Smooth muscle cell (in vitro differentiated cells): ENCODE measurements at regions not wholly inside any gene's neighbourhood (a gene's known extent, or its start where the extent isn't known, plus 50 kb on each side); places are given as distances from the start of the nearest gene placed in this dataset.

Experiments used
- DNase-seq: peaks from one replicate; lab custom pipeline; 2025; ENCODE audit not compliant: unreplicated experiment; lab: John Stamatoyannopoulos, UW
- H2AFZ ChIP-seq: fragments of 200-600 bp; sonication (generic); 2 replicates; pipeline ENCODE4 v1.6.0; 2016; ENCODE audit warnings: antibody characterized with exemption, low read depth, mild to moderate bottlenecking
- H3F3A ChIP-seq: fragments of 200-600 bp; sonication (generic); 2 replicates; pipeline ENCODE4 v1.6.0; 2017; ENCODE audit warnings: antibody characterized with exemption, low read depth
- H3K27ac ChIP-seq: fragments of 200-600 bp; sonication (generic); 2 replicates; pipeline ENCODE4 v1.5.1; 2016; ENCODE audit warnings: low read depth, mild to moderate bottlenecking
- H3K27me3 ChIP-seq: fragments of 200-600 bp; sonication (generic); 2 replicates; pipeline ENCODE4 v1.6.1; 2016; ENCODE audit warnings: low read depth, mild to moderate bottlenecking
- H3K36me3 ChIP-seq: fragments of 200-600 bp; sonication (generic); 2 replicates; pipeline ENCODE4 v1.5.1; 2016; ENCODE audit warnings: low read depth
- H3K4me1 ChIP-seq: fragments of 200-600 bp; sonication (generic); 2 replicates; pipeline ENCODE4 v1.5.1; 2016; ENCODE audit warnings: low read depth
- H3K4me2 ChIP-seq: fragments of 200-600 bp; sonication (generic); 2 replicates; pipeline ENCODE4 v1.6.0; 2016; ENCODE audit warnings: mild to moderate bottlenecking
- H3K4me3 ChIP-seq: fragments of 200-600 bp; sonication (generic); 2 replicates; pipeline ENCODE4 v1.5.1; 2016; ENCODE audit warnings: mild to moderate bottlenecking
- H3K79me2 ChIP-seq: fragments of 200-600 bp; sonication (generic); 2 replicates; pipeline ENCODE4 v1.6.0; 2016; ENCODE audit warnings: low read depth, mild to moderate bottlenecking
- H3K9ac ChIP-seq: fragments of 200-600 bp; sonication (generic); 2 replicates; pipeline ENCODE4 v1.6.0; 2016; ENCODE audit warnings: low read depth
- H3K9me3 ChIP-seq: fragments of 200-600 bp; sonication (generic); replicated peaks from 2 replicates; pipeline ENCODE4 v1.5.1; 2016; ENCODE audit warnings: low read depth
- H4K20me1 ChIP-seq: fragments of 200-600 bp; sonication (generic); 2 replicates; pipeline ENCODE4 v1.6.0; 2016; ENCODE audit warnings: low read depth
- CTCF ChIP-seq: fragments of 200-600 bp; sonication (generic); IDR thresholded peaks from 2 replicates; pipeline ENCODE4 v1.5.1; 2017; ENCODE audit warnings: borderline replicate concordance, mild to moderate bottlenecking, antibody characterized with exemption; ENCODE audit not compliant: insufficient read depth, poor library complexity, severe bottlenecking
- WGBS: methylation state at CpG from one replicate; pipeline ENCODE4 v1.1.7; 2016; ENCODE audit warnings: low lambda C conversion rate; 5-methylcytosine and 5-hydroxymethylcytosine counted together

- Histone ChIP-seq H3K36me3 (no peaks in the 10 kb centered on the region), H4K20me1 (no peaks in the 10 kb centered on the region), H3K9me3 (no peaks in the 10 kb centered on the region), H3K9ac (no peak overlapping the region), H3K79me2 (no peaks in the 10 kb centered on the region), H2AFZ (no peak overlapping the region), H3F3A (no peaks in the 10 kb centered on the region), H3K27ac (no peak overlapping the region), H3K4me1 (no peaks in the 10 kb centered on the region), H3K27me3 (no peaks in the 10 kb centered on the region), H3K4me3 (no peak overlapping the region), H3K4me2 (no peak overlapping the region)
- no peak for TF ChIP-seq CTCF
- 80% methylated on average over 17 of the region's 17 CpGs for WGBS
- DNase-seq, result no peak
Observed at GRCh38 chr12:111093428-111094142, 173.2 kb upstream of the MYL2 start.

GRCh38 chr12:111091051-111091450, 170.7 kb upstream of the MYL2 start:
- no peaks in the 10 kb centered on the region for H3K79me2 ChIP-seq
- H3K4me1 ChIP-seq, result no peaks in the 10 kb centered on the region
- H3K36me3 ChIP-seq, result no peaks in the 10 kb centered on the region
- no peak overlapping the region for H3K27ac ChIP-seq
- H3K9me3 ChIP-seq, result no peaks in the 10 kb centered on the region
- WGBS, result 97% methylated on average over 11 of the region's 11 CpGs
- H3F3A ChIP-seq, result no peaks in the 10 kb centered on the region
- DNase-seq, result no peak
- no peaks in the 10 kb centered on the region for H4K20me1 ChIP-seq
- no peaks in the 10 kb centered on the region for H3K27me3 ChIP-seq
- no peak overlapping the region for H3K4me3 ChIP-seq
- no peak overlapping the region for H2AFZ ChIP-seq
- TF ChIP-seq CTCF, result no peak
- H3K9ac ChIP-seq, result no peak overlapping the region
- H3K4me2 ChIP-seq, result no peak overlapping the region

- H3K36me3 ChIP-seq, result no peaks in the 10 kb centered on the region
- no peaks in the 10 kb centered on the region for H3F3A ChIP-seq
- H3K79me2 ChIP-seq, result no peaks in the 10 kb centered on the region
- H3K27ac ChIP-seq, result no peak overlapping the region
- no peaks in the 10 kb centered on the region for H4K20me1 ChIP-seq
- no peaks in the 10 kb centered on the region for H3K4me1 ChIP-seq
- no peak overlapping the region for H3K4me2 ChIP-seq
- peaks cover under 1% of the 10 kb centered on the region for H3K27me3 ChIP-seq
- no peak overlapping the region for H3K9ac ChIP-seq
- no peak for TF ChIP-seq CTCF
- no peak for DNase-seq
- H3K4me3 ChIP-seq, result no peak overlapping the region
- WGBS, result 84% methylated on average over 1 of the region's 1 CpG
- no peak overlapping the region for H2AFZ ChIP-seq
- H3K9me3 ChIP-seq, result no peaks in the 10 kb centered on the region
Observed at GRCh38 chr12:111089616-111090015, 169.2 kb upstream of the MYL2 start.

- Histone ChIP-seq H3K4me2 (no peak overlapping the region), H3K9me3 (no peaks in the 10 kb centered on the region), H3K9ac (no peak overlapping the region), H2AFZ (no peak overlapping the region), H3K36me3 (no peaks in the 10 kb centered on the region), H3F3A (no peaks in the 10 kb centered on the region), H4K20me1 (no peaks in the 10 kb centered on the region), H3K4me1 (no peaks in the 10 kb centered on the region), H3K27ac (no peak overlapping the region), H3K4me3 (no peak overlapping the region), H3K27me3 (peaks cover 12% of the 10 kb centered on the region), H3K79me2 (no peaks in the 10 kb centered on the region)
- WGBS, result 82% methylated on average over 9 of the region's 9 CpGs
- no peak for TF ChIP-seq CTCF
- no peak for DNase-seq
Observed at GRCh38 chr12:111088409-111088808, 168.0 kb upstream of the MYL2 start.
